HG03520 (cell line): ENCODE measurements at regions not wholly inside any gene's neighbourhood (a gene's known extent, or its start where the extent isn't known, plus 50 kb on each side); places are given as distances from the start of the nearest gene placed in this dataset.

ENCODE experiments used
- ATAC-seq: cut with Tn5 transposase; IDR thresholded peaks from one replicate; pipeline ENCODE4 v1.9.1; 2021; ENCODE audit warnings: mild to moderate bottlenecking, moderate library complexity; ENCODE audit not compliant: unreplicated experiment

- no peak for ATAC-seq
Measured at GRCh38 chr3:24033818-24034217, 88.7 kb downstream of the NR1D2 start.

GRCh38 chr3:24034464-24034863 is 89.4 kb downstream of the NR1D2 start:
- ATAC-seq, result no peak

- ATAC-seq, result no peak
Measured at GRCh38 chr3:24037971-24038370, 92.9 kb downstream of the NR1D2 start.

- ATAC-seq, result no peak
Measured at GRCh38 chr3:24040311-24040710, 95.2 kb downstream of the NR1D2 start.

- no peak for ATAC-seq
Measured at GRCh38 chr3:24042174-24043059, 97.3 kb downstream of the NR1D2 start.

GRCh38 chr3:24043168-24043567 is 98.1 kb downstream of the NR1D2 start:
- no peak for ATAC-seq

- no peak for ATAC-seq
Measured at GRCh38 chr3:24043985-24044384, 98.9 kb downstream of the NR1D2 start.

GRCh38 chr3:24046214-24046613 is 101.1 kb downstream of the NR1D2 start:
- ATAC-seq, result no peak

GRCh38 chr3:24047513-24047912 is 102.4 kb downstream of the NR1D2 start:
- peak; percentile 28 for ATAC-seq

- no peak for ATAC-seq
Measured at GRCh38 chr3:24048843-24049242, 103.8 kb downstream of the NR1D2 start.

GRCh38 chr3:24052446-24052845 is 107.4 kb downstream of the NR1D2 start:
- ATAC-seq, result no peak

- ATAC-seq, result no peak
Measured at GRCh38 chr3:24058940-24059705, 114.0 kb downstream of the NR1D2 start.

- no peak for ATAC-seq
Measured at GRCh38 chr3:24060055-24060454, 115.0 kb downstream of the NR1D2 start.

GRCh38 chr3:24062916-24063315 is 117.8 kb downstream of the NR1D2 start:
- ATAC-seq, result no peak
